Activated T-helper 1 cell treated with anti-CD3 and anti-CD28 coated beads, Interleukin-12 subunit alpha, Interleukin-12 subunit beta, Interleukin-2, Interleukin-4 antibody, amounts not matched to agents 30 ng/mL and 10 ng/mL and 1 ng/mL, durations not matched to agents 14 hours and 24 hours and 36 hours (primary cell): ENCODE measurements at regions not wholly inside any gene's neighbourhood (a gene's known extent, or its start where the extent isn't known, plus 50 kb on each side); places are given as distances from the start of the nearest gene placed in this dataset.
"Not testable (repeated sequence)": the region's sequence is repeated elsewhere in the genome, so short reads cannot be mapped to it uniquely, and the experiment has no call there.

Experiments
- DNase-seq: peaks from one replicate; pipeline ENCODE4 v3.0.0; 2021; ENCODE audit warnings: low spot score
- H3K27ac Mint-ChIP-seq: one replicate; pipeline ENCODE4 v1.8.0; 2021; ENCODE audit warnings: mild to moderate bottlenecking, mixed read lengths
- H3K27me3 Mint-ChIP-seq: one replicate; pipeline ENCODE4 v1.8.0; 2022; ENCODE audit warnings: mild to moderate bottlenecking, moderate library complexity, mixed read lengths; ENCODE audit not compliant: insufficient read depth
- H3K36me3 Mint-ChIP-seq: one replicate; pipeline ENCODE4 v1.8.0; 2021; ENCODE audit warnings: low read depth, mixed read lengths
- H3K4me1 Mint-ChIP-seq: one replicate; pipeline ENCODE4 v1.8.0; 2021; ENCODE audit warnings: low read depth, mixed read lengths
- H3K4me3 Mint-ChIP-seq: one replicate; pipeline ENCODE4 v1.8.0; 2021; ENCODE audit warnings: mild to moderate bottlenecking, moderate library complexity, mixed read lengths
- H3K9me3 Mint-ChIP-seq: one replicate; pipeline ENCODE4 v1.8.0; 2021; ENCODE audit warnings: mixed read lengths
- intact Hi-C: fragments of 100-400 bp; cut with micrococcal nuclease; formaldehyde crosslinking; loops from one replicate; pipeline ENCODE4 v1.15.1; 2024

DNA sequence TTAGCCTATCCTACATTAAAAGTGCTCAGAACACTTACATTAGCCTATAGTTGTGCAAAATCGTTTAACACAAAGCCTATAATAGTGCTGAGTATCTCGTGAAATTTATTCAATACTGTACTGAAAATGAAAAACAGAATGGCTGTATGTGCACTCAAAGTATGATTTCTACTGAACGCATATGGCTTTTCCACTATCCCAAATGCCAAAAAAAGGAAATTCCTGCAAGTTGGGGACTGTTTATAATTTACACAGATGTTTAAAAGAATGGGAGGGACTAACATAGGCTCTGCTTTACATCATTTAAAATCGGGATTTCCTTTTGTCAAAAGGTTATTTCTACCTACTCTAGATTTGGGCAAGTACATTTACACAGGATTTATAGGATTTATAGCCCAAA is 101.4 kb upstream of the PELI1 start:
- Mint-ChIP-seq H3K27me3 (peaks cover 10% of the 10 kb centered on the region), H3K9me3 (peaks cover 10% of the 10 kb centered on the region), H3K4me3 (no peak overlapping the region), H3K36me3 (no peaks in the 10 kb centered on the region), H3K4me1 (no peaks in the 10 kb centered on the region), H3K27ac (no peak overlapping the region)
- intact Hi-C loops, result no loop called here
- no peak for DNase-seq

DNA sequence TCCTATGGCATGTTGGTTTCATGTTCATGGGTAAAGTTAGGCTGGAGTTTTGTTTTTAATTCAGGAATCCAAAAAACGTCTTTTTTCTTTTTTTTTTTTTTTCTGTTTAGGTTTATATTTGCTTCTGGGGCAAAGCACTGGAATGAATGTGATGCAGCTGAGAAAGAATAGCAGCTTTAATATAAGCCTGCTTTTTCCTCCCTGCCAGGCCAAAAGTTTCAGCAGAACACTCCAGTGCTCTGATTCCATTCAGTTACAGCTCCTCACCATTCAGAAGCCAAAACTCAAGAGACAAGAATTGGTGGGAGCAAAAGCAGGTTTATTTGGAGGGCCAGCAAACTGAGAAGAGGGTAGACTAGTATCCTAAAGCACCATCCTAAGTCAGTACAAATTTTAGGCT is 102.7 kb upstream of the PELI1 start:
- peaks cover 6% of the 10 kb centered on the region for H3K4me1 Mint-ChIP-seq
- H3K27me3 Mint-ChIP-seq, result peaks cover 8% of the 10 kb centered on the region
- H3K36me3 Mint-ChIP-seq, result no peaks in the 10 kb centered on the region
- H3K9me3 Mint-ChIP-seq, result peaks cover 6% of the 10 kb centered on the region
- intact Hi-C loops, result no loop called here
- no peak overlapping the region for H3K27ac Mint-ChIP-seq
- no peak overlapping the region for H3K4me3 Mint-ChIP-seq
- no peak for DNase-seq

DNA sequence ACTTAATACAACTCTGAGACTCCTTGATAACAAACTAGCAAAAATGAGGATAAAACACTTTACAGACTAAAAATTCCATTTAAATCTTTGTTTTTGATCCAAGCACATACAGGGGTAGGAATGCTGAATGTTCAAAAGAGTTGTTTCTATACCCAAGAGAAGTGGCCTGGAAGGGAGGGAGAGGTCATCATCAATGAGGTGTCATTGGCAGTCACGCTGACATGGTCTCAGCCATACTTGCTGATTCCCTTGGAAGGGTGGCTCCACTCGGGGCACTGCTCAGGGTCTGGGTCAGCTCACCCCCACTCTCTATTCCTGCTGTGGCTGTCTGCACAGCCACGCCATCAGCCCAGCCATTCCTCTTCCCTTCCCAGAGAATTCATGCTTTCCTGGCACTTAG is 105.2 kb upstream of the PELI1 start:
- Mint-ChIP-seq H3K36me3 (no peaks in the 10 kb centered on the region), H3K4me3 (no peak overlapping the region), H3K4me1 (peaks cover 6% of the 10 kb centered on the region), H3K27ac (no peak overlapping the region), H3K9me3 (no peaks in the 10 kb centered on the region), H3K27me3 (peaks cover 4% of the 10 kb centered on the region)
- no peak for DNase-seq
- intact Hi-C loops, result no loop called here

DNA sequence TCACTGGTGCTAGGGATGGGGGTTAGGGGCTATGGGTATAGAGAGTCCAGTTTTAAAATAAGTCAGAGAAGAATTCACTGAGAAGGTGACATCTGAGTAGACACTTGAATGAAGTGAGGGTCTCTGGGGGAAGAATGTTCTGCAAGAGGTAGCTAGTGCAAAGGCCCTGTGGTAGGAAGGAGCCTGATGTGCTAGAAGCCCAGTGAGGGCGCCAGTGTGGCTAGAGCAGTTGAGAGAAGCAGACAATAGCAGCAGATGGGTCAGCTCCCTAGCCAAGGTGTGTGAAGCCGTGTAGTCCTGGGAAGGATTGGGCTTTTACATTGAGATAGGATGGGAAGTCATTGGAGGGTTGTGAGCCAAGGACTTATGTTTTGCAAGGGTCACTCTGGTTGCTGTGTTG is 105.8 kb upstream of the PELI1 start:
- peaks cover 6% of the 10 kb centered on the region for H3K4me1 Mint-ChIP-seq
- intact Hi-C loops, result no loop called here
- peaks cover 1% of the 10 kb centered on the region for H3K27me3 Mint-ChIP-seq
- H3K4me3 Mint-ChIP-seq, result no peak overlapping the region
- no peak for DNase-seq
- H3K36me3 Mint-ChIP-seq, result no peaks in the 10 kb centered on the region
- no peak overlapping the region for H3K27ac Mint-ChIP-seq
- H3K9me3 Mint-ChIP-seq, result no peaks in the 10 kb centered on the region

DNA sequence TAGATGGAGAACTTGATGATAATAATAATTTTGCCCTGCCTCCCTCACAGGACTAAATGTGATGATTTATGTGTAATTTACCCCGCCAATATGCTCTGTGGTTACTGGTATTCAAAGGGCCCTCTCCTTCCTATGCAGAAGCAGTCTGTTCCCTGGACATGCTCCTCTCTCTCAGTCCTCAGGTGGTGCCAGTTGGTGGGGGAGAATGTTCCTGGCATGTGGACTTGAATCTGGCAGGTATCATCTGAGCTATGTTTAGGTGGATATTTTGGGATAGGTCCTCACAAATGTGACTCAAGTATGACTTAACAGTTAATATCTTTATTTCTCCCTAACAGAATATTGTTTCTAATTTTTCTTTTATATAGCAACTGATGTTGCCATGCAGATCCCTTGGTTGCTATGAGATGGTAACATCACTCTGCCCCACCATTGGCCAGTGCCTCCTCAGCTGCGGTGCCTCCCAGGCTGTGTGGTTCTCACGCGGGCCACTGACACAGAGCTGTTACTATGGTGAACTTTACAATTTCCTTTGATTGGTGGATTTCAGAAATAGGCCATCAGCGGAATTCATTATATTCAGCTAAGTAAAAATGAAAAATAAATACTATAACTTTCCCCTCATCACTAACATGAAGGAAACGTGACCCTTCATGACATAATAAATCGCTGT is 106.7 kb upstream of the PELI1 start:
- intact Hi-C loops, result loop anchor here (1.0 kb wide), 1 partner anchor 8 kb away; no protein-coding TSS in a partner anchor
- H3K4me3 Mint-ChIP-seq, result no peak overlapping the region
- no peaks in the 10 kb centered on the region for H3K9me3 Mint-ChIP-seq
- peaks cover 6% of the 10 kb centered on the region for H3K4me1 Mint-ChIP-seq
- DNase-seq, result no peak
- no peaks in the 10 kb centered on the region for H3K27me3 Mint-ChIP-seq
- no peak overlapping the region for H3K27ac Mint-ChIP-seq
- H3K36me3 Mint-ChIP-seq, result no peaks in the 10 kb centered on the region

DNA sequence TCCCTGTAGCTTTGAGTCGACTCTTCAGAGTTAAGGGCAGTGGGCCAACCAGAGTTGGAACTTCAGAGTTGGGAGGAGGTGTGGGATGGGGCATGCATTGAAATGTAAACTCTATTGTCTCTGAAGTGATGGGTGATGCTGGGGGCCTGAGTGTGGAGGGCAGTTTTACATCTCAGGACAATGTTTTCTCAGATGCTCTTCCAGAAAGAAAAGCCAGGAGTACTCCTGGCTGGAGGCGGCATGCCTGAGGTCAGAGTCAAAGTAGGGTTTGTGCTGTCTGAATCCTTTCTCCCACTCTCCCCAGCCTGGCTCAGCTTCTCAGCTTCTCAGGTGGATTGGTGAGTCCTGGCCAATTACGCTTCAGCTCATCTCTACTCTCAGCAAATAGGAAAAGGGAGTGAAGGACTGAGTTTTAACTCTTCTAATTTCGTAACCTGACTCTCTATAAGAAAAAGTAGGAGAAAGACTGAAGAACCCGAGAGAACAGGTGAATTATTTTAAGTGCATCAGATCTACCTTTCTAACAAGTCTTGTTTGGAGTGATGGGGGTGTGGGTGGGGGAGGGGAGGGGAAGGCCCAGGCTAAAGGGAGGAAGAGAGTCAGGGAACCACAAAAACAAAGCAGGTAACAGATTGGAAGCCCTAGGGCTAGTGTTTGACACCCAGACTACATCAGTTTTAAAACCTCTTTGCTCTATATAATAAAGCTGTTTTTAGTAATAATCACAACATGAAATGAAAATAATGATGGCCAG is 107.5 kb upstream of the PELI1 start:
- Mint-ChIP-seq H3K4me3 (no peak overlapping the region), H3K4me1 (peaks cover 6% of the 10 kb centered on the region), H3K36me3 (no peaks in the 10 kb centered on the region), H3K27ac (no peak overlapping the region), H3K9me3 (no peaks in the 10 kb centered on the region), H3K27me3 (no peaks in the 10 kb centered on the region)
- intact Hi-C loops, result loop anchor here (1.0 kb wide), 1 partner anchor 8 kb away; no protein-coding TSS in a partner anchor
- DNase-seq, result no peak

DNA sequence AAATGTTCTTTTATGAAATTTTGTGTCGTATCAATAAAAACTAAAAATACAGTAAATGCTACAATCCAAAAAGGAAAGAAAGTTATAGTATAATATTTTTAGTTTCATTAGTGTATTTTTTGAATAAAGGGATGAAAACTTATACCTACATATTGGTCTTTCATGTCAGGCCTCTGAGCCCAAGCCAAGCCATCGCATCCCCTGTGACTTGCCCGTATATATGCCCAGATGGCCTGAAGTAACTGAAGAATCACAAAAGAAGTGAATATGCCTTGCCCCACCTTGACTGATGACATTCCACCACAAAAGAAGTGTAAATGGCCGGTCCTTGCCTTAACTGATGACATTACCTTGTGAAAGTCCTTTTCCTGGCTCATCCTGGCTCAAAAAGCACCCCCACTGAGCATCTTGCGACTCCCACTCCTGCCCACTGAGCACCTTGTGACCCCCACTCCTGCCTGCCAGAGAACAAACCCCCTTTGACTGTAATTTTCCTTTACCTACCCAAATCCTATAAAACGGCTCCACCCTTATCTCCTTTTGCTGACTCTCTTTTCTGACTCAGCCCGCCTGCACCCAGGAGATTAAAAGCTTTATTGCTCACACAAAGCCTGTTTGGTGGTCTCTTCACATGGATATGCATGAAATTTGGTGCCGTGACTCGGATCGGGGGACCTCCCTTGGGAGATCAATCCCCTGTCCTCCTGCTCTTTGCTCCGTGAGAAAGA is 108.2 kb upstream of the PELI1 start:
- H3K4me1 Mint-ChIP-seq, H3K27ac Mint-ChIP-seq, H3K9me3 Mint-ChIP-seq, H3K36me3 Mint-ChIP-seq, H3K27me3 Mint-ChIP-seq, DNase-seq, H3K4me3 Mint-ChIP-seq, intact Hi-C loops: not testable (repeated sequence)

DNA sequence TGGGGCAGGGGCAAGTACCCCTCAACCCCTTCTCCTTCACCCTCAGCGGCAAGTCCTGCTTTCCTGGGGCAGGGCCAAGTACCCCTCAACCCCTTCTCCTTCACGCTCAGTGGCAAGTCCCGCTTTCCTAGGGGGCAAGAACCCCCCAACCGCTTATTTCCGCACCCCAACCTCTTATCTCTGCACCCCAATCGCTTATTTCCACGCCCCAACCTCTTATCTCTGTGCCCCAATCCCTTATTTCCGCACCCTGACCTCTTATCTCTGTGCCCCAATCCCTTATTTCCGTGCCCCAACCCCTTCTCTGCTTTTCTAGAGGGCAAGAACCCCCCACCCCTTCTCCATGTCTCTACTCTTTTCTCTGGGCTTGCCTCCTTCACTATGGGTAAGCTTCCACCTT is 109.2 kb upstream of the PELI1 start:
- H3K36me3 Mint-ChIP-seq, H3K27me3 Mint-ChIP-seq, H3K4me3 Mint-ChIP-seq, DNase-seq, H3K9me3 Mint-ChIP-seq, intact Hi-C loops, H3K27ac Mint-ChIP-seq, H3K4me1 Mint-ChIP-seq: not testable (repeated sequence)

DNA sequence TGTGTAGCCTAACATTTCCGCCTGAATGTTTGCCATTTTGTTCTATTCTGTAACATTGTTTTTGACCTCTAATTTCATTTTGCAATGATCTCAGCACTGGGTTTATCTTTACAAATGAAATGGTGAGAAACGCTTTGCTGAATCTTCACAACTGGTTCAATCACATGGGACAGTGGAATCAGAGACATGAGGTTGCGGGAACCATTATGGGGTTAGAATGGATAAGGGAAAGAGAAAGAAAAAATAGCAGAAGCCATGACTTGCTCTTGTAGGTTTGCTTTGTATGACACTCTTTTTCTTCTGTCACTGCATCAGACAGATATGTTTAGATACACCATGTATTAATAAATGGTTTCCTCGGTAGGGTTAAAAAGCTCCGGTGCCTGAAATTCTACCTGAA is 114.3 kb upstream of the PELI1 start:
- H3K9me3 Mint-ChIP-seq, result no peaks in the 10 kb centered on the region
- peaks cover 2% of the 10 kb centered on the region for H3K36me3 Mint-ChIP-seq
- H3K27ac Mint-ChIP-seq, result no peak overlapping the region
- DNase-seq, result no peak
- H3K4me3 Mint-ChIP-seq, result no peak overlapping the region
- H3K4me1 Mint-ChIP-seq, result peaks cover 10% of the 10 kb centered on the region
- intact Hi-C loops, result no loop called here
- peaks cover 2% of the 10 kb centered on the region for H3K27me3 Mint-ChIP-seq

DNA sequence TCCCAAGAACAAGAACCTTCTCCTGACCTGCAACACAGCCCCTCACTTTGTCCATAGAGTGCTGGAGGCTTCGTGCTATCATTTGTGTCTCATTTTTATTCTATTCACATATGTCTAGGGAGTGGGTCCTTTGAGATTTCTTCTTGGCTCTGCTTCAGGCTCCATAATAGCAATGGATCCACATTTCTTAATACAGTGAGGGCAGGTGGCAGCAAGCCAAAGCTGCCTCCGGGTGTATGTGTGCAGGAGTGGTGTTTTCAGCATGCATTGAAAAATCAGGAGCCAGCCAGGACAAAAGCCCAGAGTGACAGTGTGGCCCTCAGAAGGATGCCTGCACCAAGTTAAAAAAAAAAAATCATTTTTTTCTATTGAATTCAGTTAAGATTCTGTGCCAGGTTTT is 115.1 kb upstream of the PELI1 start:
- intact Hi-C loops, result loop anchor here (1.0 kb wide), 1 partner anchor 8 kb away; no protein-coding TSS in a partner anchor
- Mint-ChIP-seq H3K4me1 (peaks cover 10% of the 10 kb centered on the region), H3K4me3 (no peak overlapping the region)

DNA sequence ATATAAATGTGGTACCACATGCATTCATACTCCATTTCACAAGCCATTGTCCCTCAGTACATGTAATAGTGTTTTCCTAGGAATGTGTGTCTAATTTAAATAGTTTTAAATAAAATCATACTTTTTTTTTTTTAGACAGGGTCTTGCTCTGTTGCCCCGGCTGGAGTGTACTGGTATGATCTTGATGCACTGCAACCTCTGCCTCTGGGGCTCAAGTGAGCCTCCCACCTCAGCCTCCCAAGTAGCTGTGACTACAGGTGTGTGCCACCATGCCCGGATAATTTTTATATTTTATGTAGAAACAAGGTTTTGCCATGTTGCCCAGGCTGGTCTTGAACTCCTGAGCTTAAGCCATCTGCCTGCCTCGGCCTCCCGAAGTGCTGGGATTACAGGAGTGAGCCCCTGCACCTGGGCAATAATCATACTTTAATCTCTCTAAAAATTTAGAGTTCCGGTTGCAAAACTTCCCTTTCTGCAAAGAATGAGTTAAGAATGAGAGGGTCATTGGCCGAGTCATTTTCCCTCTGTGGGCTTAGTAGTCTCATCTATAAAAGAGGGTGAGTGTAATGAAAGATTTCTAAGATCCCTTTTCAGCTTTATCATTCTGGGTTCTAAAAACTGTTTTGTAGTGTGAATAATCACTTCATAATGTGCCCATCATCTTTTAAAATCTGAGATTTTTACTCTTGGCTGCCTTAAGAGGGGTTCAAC is 116.0 kb upstream of the PELI1 start:
- H3K27me3 Mint-ChIP-seq, result peaks cover 2% of the 10 kb centered on the region
- intact Hi-C loops, result loop anchor here (2.0 to 5.0 kb wide), 2 partner anchors 15 to 33 kb away; no protein-coding TSS in a partner anchor
- peaks cover 10% of the 10 kb centered on the region for H3K4me1 Mint-ChIP-seq
- H3K27ac Mint-ChIP-seq, result peak overlapping the region; percentile 87
- H3K4me3 Mint-ChIP-seq, result peak overlapping the region; percentile 68
- no peaks in the 10 kb centered on the region for H3K9me3 Mint-ChIP-seq
- no peak for DNase-seq
- H3K36me3 Mint-ChIP-seq, result peaks cover 2% of the 10 kb centered on the region

More for the DNA sequence above, 115.1 kb upstream of the PELI1 start:
- no peaks in the 10 kb centered on the region for H3K9me3 Mint-ChIP-seq
- no peak overlapping the region for H3K27ac Mint-ChIP-seq
- peaks cover 2% of the 10 kb centered on the region for H3K36me3 Mint-ChIP-seq
- no peak for DNase-seq
- peaks cover 2% of the 10 kb centered on the region for H3K27me3 Mint-ChIP-seq

DNA sequence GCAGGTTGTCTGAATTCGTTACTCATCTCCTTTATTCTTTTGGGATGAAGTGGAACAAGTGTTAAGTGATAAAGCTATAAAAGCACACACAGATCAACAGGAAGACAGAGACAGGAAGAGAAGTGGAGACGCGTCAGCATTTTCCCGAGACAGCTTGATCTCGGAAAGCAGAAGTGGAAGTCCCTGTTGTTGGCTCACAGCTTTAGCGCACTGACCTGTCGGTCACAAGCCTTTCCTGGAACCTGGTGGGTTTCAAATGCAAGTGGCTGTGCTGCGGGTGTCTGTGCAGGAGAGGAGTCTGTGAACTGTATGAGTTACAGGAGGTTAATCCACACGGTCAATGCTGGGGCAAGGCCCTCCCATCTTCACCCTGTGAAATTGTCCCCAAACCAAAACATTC is 116.6 kb upstream of the PELI1 start:
- H3K4me1 Mint-ChIP-seq, result peaks cover 10% of the 10 kb centered on the region
- no peaks in the 10 kb centered on the region for H3K9me3 Mint-ChIP-seq
- intact Hi-C loops, result loop anchor here (2.0 to 5.0 kb wide), 2 partner anchors 14 to 34 kb away; no protein-coding TSS in a partner anchor
- peak; percentile 29 for DNase-seq
- H3K27ac Mint-ChIP-seq, result peak overlapping the region; percentile 87
- H3K4me3 Mint-ChIP-seq, result peak overlapping the region; percentile 68
- peaks cover 2% of the 10 kb centered on the region for H3K27me3 Mint-ChIP-seq
- peaks cover 2% of the 10 kb centered on the region for H3K36me3 Mint-ChIP-seq
